22Rv1 (cell line): ENCODE measurements at regions not wholly inside any gene's neighbourhood (a gene's known extent, or its start where the extent isn't known, plus 50 kb on each side); places are given as distances from the start of the nearest gene placed in this dataset.

Experiments
- H3K27ac ChIP-seq: fragments of 450-650 bp; 2 replicates; pipeline ENCODE4 v1.5.1; 2017
- ZFX ChIP-seq: fragments of 450-650 bp; IDR thresholded peaks from 2 replicates; pipeline ENCODE4 v1.6.1; 2017; ENCODE audit warnings: antibody characterized with exemption, borderline replicate concordance
- TF ChIP-seq, protein P1 (sequence below): fragments of 450-650 bp; IDR thresholded peaks from 2 replicates; pipeline ENCODE4 v1.5.1; 2017; ENCODE audit warnings: mild to moderate bottlenecking

DNA sequence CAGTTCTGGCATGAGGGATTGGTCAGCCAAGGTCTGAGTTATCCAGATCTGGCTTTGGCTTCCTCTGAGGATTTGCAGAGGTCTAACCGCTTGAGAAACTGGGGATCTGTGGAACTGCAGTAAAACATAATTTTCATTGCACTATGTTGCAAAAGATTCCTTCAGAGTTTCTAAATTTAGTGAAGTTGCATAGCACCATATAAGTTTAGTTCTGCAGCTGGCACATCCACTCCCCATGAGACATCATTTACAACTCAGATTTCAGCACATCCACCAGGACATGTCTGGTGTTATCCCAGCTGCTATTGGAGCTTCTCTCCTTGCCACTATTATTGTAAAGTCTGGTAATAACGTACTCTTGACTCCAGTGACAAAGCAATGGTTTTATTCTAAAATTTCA, 181.5 kb downstream of the CWF19L2 start:
- no peak overlapping the region for H3K27ac ChIP-seq
- no peak for TF ChIP-seq ZFX
- TF ChIP-seq, protein P1, sequence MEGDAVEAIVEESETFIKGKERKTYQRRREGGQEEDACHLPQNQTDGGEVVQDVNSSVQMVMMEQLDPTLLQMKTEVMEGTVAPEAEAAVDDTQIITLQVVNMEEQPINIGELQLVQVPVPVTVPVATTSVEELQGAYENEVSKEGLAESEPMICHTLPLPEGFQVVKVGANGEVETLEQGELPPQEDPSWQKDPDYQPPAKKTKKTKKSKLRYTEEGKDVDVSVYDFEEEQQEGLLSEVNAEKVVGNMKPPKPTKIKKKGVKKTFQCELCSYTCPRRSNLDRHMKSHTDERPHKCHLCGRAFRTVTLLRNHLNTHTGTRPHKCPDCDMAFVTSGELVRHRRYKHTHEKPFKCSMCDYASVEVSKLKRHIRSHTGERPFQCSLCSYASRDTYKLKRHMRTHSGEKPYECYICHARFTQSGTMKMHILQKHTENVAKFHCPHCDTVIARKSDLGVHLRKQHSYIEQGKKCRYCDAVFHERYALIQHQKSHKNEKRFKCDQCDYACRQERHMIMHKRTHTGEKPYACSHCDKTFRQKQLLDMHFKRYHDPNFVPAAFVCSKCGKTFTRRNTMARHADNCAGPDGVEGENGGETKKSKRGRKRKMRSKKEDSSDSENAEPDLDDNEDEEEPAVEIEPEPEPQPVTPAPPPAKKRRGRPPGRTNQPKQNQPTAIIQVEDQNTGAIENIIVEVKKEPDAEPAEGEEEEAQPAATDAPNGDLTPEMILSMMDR, result no peak

DNA sequence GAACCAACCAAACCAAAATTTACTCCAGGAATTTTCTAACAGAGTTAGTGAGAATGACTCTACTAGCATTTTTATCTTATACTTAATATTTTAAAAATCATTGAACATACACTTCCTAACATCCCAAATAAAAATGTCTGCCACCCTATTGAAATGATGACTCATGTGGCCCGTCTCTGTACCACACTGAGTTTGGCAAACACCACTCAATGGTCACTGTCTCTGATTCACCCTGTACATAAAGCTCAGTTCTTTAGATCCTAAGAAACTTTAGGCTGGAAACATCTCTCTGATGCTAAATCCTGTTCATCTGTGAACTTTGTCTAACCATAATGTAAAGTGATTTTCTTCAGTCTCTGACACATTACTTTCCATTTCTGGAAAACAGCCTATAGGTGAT, 182.0 kb downstream of the CWF19L2 start:
- no peak overlapping the region for H3K27ac ChIP-seq
- no peak for TF ChIP-seq ZFX
- TF ChIP-seq, protein P1, result no peak

GRCh38 chr11:107274138-107274537, 183.5 kb downstream of the CWF19L2 start:
- no peak for TF ChIP-seq ZFX
- TF ChIP-seq, protein P1, result no peak
- H3K27ac ChIP-seq, result no peak overlapping the region

GRCh38 chr11:107272561-107272960, 185.1 kb downstream of the CWF19L2 start:
- TF ChIP-seq ZFX, result no peak
- TF ChIP-seq, protein P1, result no peak

GRCh38 chr11:107271425-107271824, 186.2 kb downstream of the CWF19L2 start:
- no peak overlapping the region for H3K27ac ChIP-seq
- no peak for TF ChIP-seq ZFX
- TF ChIP-seq, protein P1, result no peak

More at GRCh38 chr11:107272561-107272960, 185.1 kb downstream of the CWF19L2 start:
- no peak overlapping the region for H3K27ac ChIP-seq

DNA sequence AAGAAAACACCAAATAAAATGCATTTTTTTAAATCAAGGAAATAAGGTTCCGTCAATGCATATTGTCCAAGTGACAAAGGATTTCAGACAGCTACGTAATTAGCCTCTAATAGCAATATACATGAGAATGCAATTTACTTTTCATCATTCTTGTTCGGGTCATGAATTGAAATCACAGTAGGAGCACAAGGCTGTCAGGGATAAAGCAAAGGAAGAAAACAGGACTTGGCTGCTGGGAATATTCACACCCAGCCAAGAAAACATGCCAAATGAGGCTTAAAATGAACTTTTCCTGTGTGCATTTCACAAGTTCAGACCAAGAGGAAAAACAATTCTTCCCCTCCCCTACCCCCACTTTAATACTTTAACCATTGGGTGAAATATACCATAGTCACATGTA, 188.6 kb downstream of the CWF19L2 start:
- H3K27ac ChIP-seq, result no peak overlapping the region
- no peak for TF ChIP-seq ZFX
- TF ChIP-seq, protein P1, result no peak

GRCh38 chr11:107266455-107266854, 191.2 kb downstream of the CWF19L2 start:
- no peak for TF ChIP-seq ZFX
- TF ChIP-seq, protein P1, result no peak
- H3K27ac ChIP-seq, result no peak overlapping the region
